Pancreas (tissue), 10 donors: ENCODE measurements at regions not wholly inside any gene's neighbourhood (a gene's known extent, or its start where the extent isn't known, plus 50 kb on each side); places are given as distances from the start of the nearest gene placed in this dataset.

ENCODE experiments used
- ATAC-seq, 4 donors: fragments of 200-7000 bp; cut with Tn5 transposase; one replicate each; pipeline versions ENCODE4 v1.8.0 to v1.9.1; 2020; ENCODE audit warnings: mild to moderate bottlenecking in 4 of 4, moderate library complexity in 4 of 4
- DNase-seq, 6 donors: peaks; one replicate each; pipeline ENCODE4 v3.0.0-alpha.2; 2020
- FAIRE-seq: peaks from 2 replicates; lab custom pipeline; 2012; peaks lifted over from hg19 to GRCh38; lab: Jason Lieb, UNC
- H3K27ac ChIP-seq, 4 donors: fragments of 200-600 bp; sonication (generic); 1 replicate in 3 of 4; 2 replicates in 1 of 4; pipeline versions ENCODE4 v1.5.0 to v1.8.0; 2020
- H3K27me3 ChIP-seq, 4 donors: fragments of 200-600 bp; one replicate each; pipeline ENCODE4 v1.8.0; 2021
- H3K36me3 ChIP-seq, 3 donors: fragments of 200-600 bp; sonication (generic) in 1 of 3; one replicate each; pipeline versions ENCODE4 v1.5.0 to v1.8.0; 2020 to 2021
- H3K4me1 ChIP-seq, 3 donors: fragments of 200-600 bp; one replicate each; pipeline ENCODE4 v1.8.0; 2021
- H3K4me3 ChIP-seq, 4 donors: fragments of 200-600 bp; sonication (generic) in 2 of 4; one replicate each; pipeline versions ENCODE4 v1.5.0 to v1.8.0; 2020 to 2021
- H3K9me3 ChIP-seq, 4 donors: fragments of 200-600 bp; one replicate each; pipeline ENCODE4 v1.8.0; 2021
- WGBS, 2 donors: extraction: QIAGEN DNeasy Blood & Tissue Kit; methylation state at CpG; one replicate each; pipeline ENCODE4 v1.1.7; 2013; 5-methylcytosine and 5-hydroxymethylcytosine counted together
- intact Hi-C, 3 donors: fragments of 100-400 bp; cut with DNase I; formaldehyde crosslinking; loops; one replicate each; pipeline versions ENCODE4 v1.11.1 to v1.14.2; 2022
- TF ChIP-seq, protein P1 (sequence below), 4 donors: fragments of 200-600 bp; sonication (generic) in 3 of 4; IDR thresholded peaks; one replicate each; pipeline versions ENCODE4 v1.5.0 to v1.8.0; 2021; ENCODE audit warnings: antibody characterized with exemption in 4 of 4
- donor health status: healthy with polysubstance abuse.
- donor health status: DM: no; HTN: no; CAD: no; lungs with moderate emphysema.
- donor health status: DM: no; HTN: no; CAD: no.
- donor health status: control.
- donor health status: control.
- donor health status: Bipolar disorder and iron deficiency.
- donor health status: DM: yes; HTN: yes; CAD: no.
- donor health status: DM: no; HTN: no; CAD: no.
- donor health status: DM: no; HTN: no; CAD: no.
- donor health status: DM: yes; HTN: yes; CAD: no.

DNA sequence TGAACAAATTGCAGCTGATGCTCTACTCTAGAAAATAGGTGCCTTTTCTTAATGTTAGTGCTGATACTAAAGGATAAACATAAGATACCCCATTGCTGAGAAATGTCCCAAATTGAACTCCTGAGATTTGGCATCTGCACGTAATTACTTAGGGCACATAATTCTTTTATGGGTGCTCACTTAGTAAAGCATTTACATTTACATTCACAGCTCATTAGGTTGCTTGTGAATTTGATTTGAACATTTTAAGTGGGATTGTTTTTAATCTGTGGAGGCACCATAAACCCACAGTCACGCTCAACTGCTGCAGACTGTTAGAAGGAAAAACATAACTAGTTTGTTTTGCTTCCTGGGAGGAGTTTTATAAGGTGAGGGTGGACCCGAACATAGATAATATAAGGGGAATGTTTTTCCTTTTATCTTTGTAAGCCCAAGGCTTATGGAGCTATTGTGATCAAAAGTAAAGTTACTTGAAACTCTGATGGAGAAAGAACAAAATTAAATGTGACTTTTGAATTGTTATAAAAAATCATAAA is 560.8 kb downstream of the REEP3 start:
- Histone ChIP-seq H3K9me3 (no peaks in the 10 kb centered on the region), H3K27ac (no peak overlapping the region), H3K4me1 (no peaks in the 10 kb centered on the region), H3K4me3 (no peak overlapping the region), H3K36me3 (no peaks in the 10 kb centered on the region), H3K27me3 (no peaks in the 10 kb centered on the region)
- TF ChIP-seq, protein P1, sequence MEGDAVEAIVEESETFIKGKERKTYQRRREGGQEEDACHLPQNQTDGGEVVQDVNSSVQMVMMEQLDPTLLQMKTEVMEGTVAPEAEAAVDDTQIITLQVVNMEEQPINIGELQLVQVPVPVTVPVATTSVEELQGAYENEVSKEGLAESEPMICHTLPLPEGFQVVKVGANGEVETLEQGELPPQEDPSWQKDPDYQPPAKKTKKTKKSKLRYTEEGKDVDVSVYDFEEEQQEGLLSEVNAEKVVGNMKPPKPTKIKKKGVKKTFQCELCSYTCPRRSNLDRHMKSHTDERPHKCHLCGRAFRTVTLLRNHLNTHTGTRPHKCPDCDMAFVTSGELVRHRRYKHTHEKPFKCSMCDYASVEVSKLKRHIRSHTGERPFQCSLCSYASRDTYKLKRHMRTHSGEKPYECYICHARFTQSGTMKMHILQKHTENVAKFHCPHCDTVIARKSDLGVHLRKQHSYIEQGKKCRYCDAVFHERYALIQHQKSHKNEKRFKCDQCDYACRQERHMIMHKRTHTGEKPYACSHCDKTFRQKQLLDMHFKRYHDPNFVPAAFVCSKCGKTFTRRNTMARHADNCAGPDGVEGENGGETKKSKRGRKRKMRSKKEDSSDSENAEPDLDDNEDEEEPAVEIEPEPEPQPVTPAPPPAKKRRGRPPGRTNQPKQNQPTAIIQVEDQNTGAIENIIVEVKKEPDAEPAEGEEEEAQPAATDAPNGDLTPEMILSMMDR (IDR thresholded peaks at IDR 0.05): no peak
- 77 to 86% methylated on average over 3 of the region's 3 CpGs for WGBS, 2 donors
- ATAC-seq (no peak), FAIRE-seq (no peak), DNase-seq (no peak)
- intact Hi-C loops: no loop called here

DNA sequence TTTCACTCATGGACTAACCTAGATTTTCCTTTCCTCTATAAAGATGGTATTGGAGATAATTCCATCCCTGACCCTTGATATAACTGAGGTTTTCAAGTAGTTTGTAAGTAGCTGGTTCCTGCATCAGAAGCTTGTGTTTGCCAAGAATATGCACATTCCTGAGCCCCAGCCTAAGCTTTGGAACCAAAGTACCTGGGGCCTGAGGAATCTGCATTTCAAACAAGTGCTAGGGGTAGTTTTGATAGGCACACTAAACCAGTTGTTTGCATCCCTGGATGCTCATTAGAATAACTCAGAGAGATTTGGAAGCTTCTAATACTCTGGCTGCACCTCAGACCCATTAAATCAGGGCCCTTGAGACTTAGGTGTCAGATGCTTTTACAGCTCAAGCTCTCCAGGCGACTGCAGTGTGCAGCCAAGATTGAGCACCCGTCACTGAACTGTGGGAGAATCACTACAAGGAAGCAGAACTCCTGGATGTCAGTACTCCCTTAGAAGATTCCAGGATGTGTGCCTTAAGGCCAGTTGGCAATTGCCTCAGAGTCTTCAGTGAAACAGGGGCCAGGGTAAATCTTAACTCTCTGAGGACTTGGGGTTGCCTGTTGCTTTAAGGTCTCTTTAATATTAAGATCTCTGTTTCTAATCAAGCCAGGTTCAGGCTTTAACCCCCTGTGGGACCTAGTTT is 565.0 kb downstream of the REEP3 start:
- Histone ChIP-seq H3K4me3 (no peak overlapping the region), H3K27ac (no peak overlapping the region), H3K4me1 (no peaks in the 10 kb centered on the region), H3K27me3 (no peaks in the 10 kb centered on the region), H3K9me3 (no peaks in the 10 kb centered on the region), H3K36me3 (no peaks in the 10 kb centered on the region)
- FAIRE-seq: no peak
- TF ChIP-seq, protein P1 (IDR thresholded peaks at IDR 0.05): no peak
- intact Hi-C loops: no loop called here
- WGBS, 2 donors: 78 to 83% methylated on average over 2 of the region's 2 CpGs
- no peak for DNase-seq
- no peak for ATAC-seq

DNA sequence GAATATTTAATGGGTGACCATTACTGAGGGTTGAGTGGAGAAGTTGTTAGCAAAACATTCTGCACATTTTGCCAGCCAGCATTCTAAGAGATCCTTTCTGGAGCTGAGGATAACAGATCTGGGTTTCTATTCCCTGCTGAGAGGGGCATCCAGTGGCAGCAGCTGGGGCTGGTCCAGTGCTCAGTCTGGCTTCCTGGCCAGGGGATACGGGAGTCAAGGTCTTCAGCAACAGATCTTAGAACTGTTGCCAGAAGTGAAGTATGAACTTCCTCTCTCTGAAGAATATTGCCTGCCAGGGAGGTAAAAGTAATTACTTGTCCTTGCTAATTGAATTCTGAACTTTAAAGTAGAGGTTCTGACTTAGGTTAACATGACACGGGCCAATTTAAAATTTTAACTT is 568.4 kb downstream of the REEP3 start:
- TF ChIP-seq, protein P1 (IDR thresholded peaks at IDR 0.05): no peak
- no peaks in the 10 kb centered on the region for H3K27me3 ChIP-seq
- H3K4me1 ChIP-seq: no peaks in the 10 kb centered on the region
- DNase-seq (no peak), ATAC-seq (peak in 2 of 4 donors; percentile 44 to 77), FAIRE-seq (no peak)
- H3K9me3 ChIP-seq: no peaks in the 10 kb centered on the region
- WGBS, 2 donors: 6 to 11% methylated on average over 2 of the region's 2 CpGs
- H3K27ac ChIP-seq: no peak overlapping the region
- intact Hi-C loops: no loop called here
- H3K4me3 ChIP-seq: no peak overlapping the region
- no peaks in the 10 kb centered on the region for H3K36me3 ChIP-seq

DNA sequence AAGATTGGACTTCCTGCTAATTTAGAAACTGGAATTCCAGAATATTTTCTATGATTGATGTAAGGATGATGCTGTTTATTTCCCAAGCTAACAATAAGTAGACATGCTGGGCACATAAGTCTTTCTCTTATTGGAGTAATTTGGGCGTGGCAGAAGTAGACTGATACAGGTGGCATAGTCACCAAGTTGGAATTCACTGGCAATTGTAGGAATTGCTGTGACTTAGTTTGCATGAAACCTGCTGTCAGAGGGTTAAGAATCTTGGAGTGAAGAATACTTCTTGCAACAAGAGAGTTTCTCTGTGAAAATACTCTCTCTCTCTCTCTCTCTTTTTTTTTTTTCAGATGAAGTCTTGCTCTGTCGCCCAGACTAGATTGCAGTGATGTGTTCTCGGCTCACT is 569.7 kb downstream of the REEP3 start:
- H3K36me3 ChIP-seq: no peaks in the 10 kb centered on the region
- 90 to 97% methylated on average over 3 of the region's 3 CpGs for WGBS, 2 donors

More for the DNA sequence above, 569.7 kb downstream of the REEP3 start:
- intact Hi-C loops: no loop called here
- Histone ChIP-seq H3K4me3 (no peak overlapping the region), H3K27me3 (no peaks in the 10 kb centered on the region), H3K9me3 (no peaks in the 10 kb centered on the region), H3K27ac (no peak overlapping the region), H3K4me1 (no peaks in the 10 kb centered on the region)
- TF ChIP-seq, protein P1 (IDR thresholded peaks at IDR 0.05): no peak
- no peak for DNase-seq
- no peak for ATAC-seq
- FAIRE-seq: no peak
